K562 (cell line): ENCODE measurements at regions not wholly inside any gene's neighbourhood (a gene's known extent, or its start where the extent isn't known, plus 50 kb on each side); places are given as distances from the start of the nearest gene placed in this dataset.

Experiments used
- ETV6 ChIP-seq, 3 experiments: fragments of 150-350 bp in 1 of 3; sonication (generic) in 1 of 3; formaldehyde crosslinking in 1 of 3; IDR thresholded peaks; 2 replicates each; pipeline versions ENCODE4 v1.6.1 to v1.8.0; 2014 to 2022; ENCODE audit warnings: borderline replicate concordance in 2 of 3, low read depth in 2 of 3, antibody characterized with exemption in 1 of 3, low read length in 1 of 3, mild to moderate bottlenecking in 1 of 3, missing genetic modification reagents in 1 of 3
- MAZ ChIP-seq, 2 experiments: fragments of 450-650 bp in 1 of 2; sonication (generic) in 1 of 2; formaldehyde crosslinking; IDR thresholded peaks in 1 of 2; conservative IDR thresholded peaks in 1 of 2; 2 replicates each; pipeline versions ENCODE4 v1.4.0 to v1.5.0; 2020; ENCODE audit warnings: mild to moderate bottlenecking in 1 of 2, missing genetic modification reagents in 1 of 2
- NELFE ChIP-seq: IDR thresholded peaks from 2 replicates; pipeline ENCODE4 v1.6.1; 2011; ENCODE audit warnings: mild to moderate bottlenecking; ENCODE audit not compliant: insufficient read depth, insufficient read length

DNA sequence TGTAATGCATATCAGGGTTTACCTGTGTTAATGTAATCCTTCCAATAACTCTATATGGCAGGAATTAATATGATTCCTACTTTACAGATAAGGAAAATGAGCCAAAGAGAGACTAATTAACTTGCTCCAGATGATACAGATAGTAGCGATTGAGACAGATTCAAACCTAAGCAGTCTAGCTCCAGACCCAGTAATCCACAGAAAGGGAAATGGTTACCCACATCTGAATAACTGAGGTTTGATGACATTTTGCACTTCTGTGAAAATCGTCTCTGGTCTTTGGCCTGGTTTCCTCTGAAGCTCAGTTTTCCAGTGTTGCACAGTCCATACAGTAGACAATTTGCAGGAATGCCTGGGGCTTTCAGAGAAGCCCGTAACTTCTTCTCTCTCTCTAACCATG lies 177.1 kb upstream of the UMPS start:
- TF ChIP-seq ETV6 (IDR thresholded peaks at IDR 0.05; ENCODE audit: borderline replicate concordance in 1 of 2, low read depth in 2 of 2, low read length in 1 of 2) (no peak), ETV6 (CRISPR knock-in tag; IDR thresholded peaks at IDR 0.05; ENCODE audit: borderline replicate concordance) (no peak), NELFE (no peak), MAZ (CRISPR knock-in tag; conservative IDR thresholded peaks at IDR 0.05 in 1 of 2, IDR thresholded peaks at IDR 0.05 in 1 of 2) (no peak)
